ENCODE measurements at regions not wholly inside any gene's neighbourhood (a gene's known extent, or its start where the extent isn't known, plus 50 kb on each side); places are given as distances from the start of the nearest gene placed in this dataset.

- TF ChIP-seq POLR2AphosphoS5 (IDR thresholded peaks at IDR 0.05; ENCODE audit: low read depth, low read length) (no peak), SPI1 (IDR thresholded peaks at IDR 0.05; ENCODE audit: low read depth, low read length) (no peak), TAF1 (IDR thresholded peaks at IDR 0.05; ENCODE audit: low read depth, low read length) (no peak), POLR2A (IDR thresholded peaks at IDR 0.05; ENCODE audit: low read depth, low read length) (no peak)
Observed at GRCh38 chr14:38770251-38770650, 332.8 kb downstream of the SEC23A start.

All from GM12891 (cell line).